Embryonic facial prominence (tissue), 1 donor: ENCODE measurements at regions not wholly inside any gene's neighbourhood (a gene's known extent, or its start where the extent isn't known, plus 50 kb on each side); places are given as distances from the start of the nearest gene placed in this dataset.
"Not testable (repeated sequence)": the region's sequence is repeated elsewhere in the genome, so short reads cannot be mapped to it uniquely, and the experiment has no call there.

Source experiments
- DNase-seq: peaks from one replicate; pipeline ENCODE4 v3.0.0-alpha.2; 2016; ENCODE audit errors: extremely low spot score

DNA sequence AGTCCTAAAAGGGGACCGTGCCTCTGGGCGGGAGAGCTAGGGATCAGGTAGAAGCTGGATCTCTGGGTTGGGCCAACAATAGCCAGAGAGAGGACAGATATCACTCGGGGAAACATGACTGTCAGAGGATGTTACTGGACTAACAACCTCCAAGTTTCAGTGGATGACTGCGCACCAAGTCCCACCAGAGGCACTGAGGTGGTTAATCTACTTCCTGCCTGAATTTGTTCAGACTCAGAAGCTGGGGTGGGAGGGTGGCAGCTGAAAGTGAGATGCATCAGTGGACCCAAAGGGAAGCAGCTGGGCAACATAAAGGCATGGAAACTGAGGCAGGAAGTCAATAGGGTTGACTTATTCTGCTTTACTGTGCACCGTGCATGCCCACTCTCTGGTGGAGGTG, 130.1 kb upstream of the SLC44A1 start:
- no peak for DNase-seq

DNA sequence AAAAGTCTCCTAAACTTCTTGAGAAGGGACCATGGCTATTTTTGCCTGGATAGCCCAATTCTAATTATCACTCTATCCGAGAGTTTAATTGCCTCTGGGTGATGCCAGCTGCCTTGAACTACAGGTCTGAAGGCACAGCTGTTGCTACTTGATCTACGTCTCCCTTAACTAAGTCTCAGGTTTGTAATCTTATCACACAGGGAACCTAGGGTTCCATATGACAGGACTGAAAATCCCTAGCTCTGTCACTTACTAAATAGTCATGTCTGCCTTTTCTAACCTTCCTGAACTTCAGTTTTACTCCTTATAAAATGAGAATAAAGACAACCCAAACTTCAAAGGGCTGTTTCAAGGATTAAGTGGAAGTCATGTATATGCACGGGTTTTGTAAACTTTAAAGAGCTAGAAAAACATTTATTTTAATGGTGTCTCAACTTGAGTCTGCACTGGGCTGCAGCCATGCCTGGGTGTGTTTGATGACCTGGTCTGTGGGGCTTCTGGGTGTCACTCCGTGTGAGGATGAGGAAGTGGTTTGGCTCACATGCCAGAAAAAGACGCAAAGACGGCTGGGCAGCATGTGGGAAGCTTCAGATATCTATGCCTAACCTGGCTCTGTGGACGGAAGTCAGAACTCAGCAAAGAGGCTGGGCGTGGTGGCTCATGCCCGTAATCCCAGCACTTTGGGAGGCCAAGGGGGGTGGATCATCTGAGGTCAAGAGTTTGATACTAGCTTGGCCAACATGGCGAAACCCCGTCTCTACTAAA, 129.3 kb upstream of the SLC44A1 start:
- no peak for DNase-seq

DNA sequence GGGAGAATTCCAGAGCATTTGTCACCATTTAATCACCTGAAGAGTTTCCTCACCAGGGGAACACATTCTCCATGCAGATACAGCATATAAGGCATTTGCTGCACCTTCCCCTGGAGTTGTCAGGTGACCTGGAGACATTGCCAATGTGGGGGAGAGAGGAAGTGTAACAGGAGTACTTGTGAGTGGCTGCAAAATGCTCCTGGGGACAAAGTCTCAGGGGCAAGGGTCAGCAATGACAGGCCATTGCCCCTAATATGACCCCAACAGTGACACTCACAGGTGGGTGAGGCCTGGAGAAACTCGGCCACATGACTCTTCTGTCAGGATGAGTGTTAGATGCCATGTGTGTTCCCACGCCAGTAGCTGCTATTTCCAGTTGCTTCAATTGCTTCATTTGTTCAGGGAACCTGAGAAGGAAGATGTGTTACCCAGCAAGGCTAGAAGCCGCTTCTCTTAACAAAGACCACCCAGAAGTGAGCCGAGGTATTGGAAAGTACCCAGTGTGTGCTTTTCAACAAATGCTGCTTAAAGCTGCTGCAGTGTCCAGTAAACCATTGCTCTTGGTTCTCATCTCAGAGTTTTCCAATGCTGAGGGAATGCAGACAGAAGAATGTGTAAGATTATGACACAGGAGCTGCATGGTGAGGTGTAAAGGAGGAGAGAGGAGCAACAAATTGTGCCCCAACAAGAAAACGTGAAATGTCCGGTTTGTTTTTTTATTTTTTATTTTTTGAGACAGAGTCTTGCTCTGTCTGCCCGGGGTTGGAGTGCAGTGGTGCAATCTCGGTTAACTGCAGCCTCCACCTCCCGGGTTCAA, 128.2 kb upstream of the SLC44A1 start:
- no peak for DNase-seq

DNA sequence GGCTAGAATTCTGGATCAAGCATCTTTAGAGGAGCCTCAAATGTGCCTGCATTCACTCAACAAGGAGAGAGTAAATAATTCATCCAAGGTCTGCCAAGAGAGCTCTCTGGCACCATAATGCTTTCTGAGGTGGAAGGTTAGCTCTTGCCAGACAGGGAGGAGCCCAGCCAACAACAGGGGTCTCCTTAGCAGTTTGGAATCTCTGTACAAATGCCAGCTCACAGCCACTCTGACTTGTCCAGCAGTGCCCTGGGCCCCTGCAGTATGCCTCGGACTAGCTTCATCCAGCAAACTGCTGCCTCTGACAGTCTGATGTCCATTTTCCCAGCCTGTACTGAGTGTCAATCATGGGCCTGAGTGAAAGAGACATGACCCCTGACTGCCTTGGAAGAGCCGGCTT, 127.2 kb upstream of the SLC44A1 start:
- no peak for DNase-seq

DNA sequence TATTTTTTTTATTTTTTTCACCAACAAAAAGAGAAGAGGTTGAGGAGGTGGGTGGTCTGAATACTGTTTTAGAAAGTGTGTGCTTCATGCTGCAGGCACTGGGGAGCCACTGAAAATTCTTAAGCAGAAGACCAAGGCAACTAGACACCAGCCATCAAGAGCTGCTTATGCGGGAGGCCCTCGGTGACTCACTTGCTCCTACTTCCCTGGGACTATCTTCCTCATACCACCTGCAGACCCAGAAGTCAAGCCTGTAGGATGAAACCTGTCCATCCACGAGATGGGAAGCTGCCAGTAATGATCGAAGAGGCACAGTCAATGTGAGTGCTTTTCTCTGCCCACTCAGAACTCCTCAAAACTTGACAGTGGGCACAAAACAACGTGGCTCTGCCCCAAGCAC, 125.8 kb upstream of the SLC44A1 start:
- DNase-seq = no peak

DNA sequence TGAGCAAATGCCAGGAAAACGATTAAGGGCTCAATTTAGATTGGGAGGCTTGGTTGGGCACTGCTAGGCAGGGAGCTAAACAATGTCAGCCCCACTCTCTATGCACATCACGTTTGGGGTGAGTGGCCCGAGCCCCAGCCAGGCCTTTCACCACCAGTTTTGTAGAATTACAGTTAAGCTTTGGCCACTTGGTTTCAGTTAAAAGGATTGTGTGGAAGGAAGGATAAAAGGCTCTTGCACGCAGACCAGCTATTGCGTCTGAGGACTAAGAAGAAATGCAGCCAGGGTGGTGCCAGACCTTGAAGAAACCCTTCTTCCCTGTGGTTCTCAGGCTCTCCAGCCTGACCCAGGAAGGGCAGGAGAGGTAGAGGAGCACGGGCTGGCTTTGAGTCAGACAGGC, 125.3 kb upstream of the SLC44A1 start:
- DNase-seq = no peak

DNA sequence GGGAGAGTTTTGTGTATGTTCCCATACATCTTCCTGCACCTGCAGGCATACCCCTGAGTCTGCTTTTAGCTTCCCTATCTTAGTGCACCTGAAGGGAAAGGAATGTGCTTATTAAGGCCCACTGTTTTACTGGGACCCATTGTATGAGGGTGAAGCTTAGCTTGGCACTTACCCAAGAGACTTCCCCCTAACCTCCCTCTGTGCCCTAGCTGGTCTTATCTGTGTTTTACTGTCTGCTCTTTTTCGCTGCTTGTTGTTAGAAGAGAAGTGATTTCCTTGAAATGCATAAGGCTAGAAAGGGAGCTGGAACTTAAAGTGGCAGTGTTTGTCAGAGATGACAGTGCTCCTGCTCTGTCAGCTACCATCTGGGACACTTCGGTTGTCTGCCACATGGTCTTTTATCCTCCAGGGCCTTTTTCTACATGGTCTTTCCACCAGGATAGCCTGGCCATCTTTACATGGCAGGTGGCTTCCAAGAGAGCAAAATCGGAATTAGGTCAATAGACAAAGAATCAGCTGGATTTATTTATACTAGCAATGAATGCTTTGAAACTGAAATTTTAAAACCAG, 122.5 kb upstream of the SLC44A1 start:
- no peak for DNase-seq

DNA sequence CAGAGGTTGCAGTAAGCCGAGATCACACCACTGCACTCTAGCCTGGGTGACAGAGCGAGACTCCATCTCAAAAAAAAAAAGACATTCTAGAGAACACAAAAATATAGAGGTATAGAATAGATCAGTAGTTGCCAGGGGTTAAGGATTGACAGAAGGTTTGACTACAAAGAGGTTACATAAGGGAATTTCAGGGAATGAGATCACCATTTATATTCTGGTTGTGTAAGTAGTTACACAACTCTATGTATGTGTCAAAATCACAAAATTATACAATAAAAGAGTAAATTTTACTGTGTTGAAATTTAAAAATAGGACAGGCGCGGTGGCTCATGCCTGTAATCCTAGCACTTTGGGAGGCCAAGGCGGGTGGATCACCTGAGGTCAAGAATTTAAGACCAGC, 119.9 kb upstream of the SLC44A1 start:
- DNase-seq = not testable (repeated sequence)

DNA sequence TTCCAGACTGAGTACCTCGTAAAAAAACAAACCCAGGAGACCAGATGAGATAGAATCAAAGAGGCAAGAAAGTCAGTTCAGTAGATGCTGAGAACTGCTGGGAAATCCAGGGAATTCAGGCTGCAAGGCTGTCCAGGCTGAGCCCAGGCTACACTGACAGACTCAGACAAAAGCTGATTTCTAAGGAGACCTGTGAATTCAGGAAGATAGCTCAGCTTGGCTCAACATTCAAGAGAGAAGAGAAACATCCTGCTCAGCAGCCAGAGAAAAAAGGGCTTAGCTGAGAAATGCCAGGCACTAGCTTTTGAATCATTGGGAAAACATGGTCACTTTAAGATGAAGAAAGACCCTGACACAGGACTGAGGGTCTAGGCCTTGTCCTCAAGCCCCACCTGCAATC, 118.2 kb upstream of the SLC44A1 start:
- DNase-seq = no peak

DNA sequence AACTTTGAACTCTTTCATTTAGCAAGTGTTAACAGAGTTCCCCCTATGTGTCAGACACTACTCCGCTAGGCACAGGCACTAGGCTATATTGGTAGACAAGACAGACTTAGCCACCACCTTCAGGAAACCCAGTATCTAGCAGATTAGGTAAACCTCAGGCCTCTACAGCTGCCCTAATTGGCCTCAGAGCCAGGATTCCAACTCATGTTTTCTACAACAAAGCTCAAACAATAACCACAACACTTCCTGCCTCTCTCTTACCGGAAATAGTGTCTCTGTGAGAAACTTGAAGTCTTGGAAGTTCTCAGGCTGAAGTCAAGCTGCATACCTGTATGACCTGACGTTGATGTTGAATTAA, 116.6 kb upstream of the SLC44A1 start:
- DNase-seq = no peak

DNA sequence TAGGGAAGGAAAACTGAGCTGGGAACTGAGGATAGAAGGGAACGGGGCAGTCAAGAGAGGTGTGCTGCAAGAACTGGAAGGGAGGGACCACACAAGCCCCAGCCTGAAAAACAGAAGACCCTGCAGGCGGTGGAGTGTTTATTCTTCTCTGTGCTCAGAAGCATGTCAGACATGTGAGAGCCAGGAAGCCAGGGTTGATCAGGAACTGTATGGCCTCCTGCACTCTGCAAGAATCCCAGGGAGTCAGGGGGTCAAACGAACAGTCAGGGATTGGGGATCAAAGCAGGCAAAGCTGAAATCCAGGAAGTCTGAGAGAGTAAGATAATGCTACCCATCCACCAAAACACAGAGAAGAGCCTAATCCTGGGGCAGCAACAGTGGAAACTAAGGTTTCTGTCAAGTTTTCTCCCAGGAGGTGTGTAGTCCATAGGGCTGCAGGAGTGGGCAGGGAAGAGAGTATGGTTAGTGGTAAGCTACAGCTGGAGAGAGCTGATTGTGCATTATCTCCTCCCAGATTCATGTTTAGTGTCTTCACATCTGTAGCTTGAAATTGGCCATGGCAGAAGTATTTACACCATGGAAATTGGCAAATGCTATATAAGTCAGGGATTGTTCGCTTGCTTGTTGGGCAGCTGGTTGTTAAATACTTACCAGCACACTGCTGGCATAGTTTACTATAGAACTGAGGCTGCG, 115.4 kb upstream of the SLC44A1 start:
- no peak for DNase-seq

DNA sequence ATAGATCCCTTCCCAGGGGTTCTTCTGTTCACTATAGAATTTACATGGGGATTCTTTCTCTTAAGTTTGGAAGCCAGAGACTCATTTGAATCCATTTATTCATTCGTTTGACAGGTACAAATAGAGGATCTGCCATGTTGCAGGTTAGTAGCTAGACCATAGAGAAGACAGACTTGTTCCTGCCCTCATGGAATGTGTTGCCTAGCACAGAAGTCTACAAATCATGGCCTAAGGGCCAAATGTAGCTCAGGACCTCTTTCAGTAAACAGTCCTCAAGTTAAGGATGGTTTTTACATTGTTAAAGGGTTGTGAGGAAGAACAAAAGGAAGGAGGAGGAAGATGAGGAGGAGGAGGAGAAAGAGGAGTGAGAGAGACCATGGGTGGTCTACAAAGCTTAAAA, 114.7 kb upstream of the SLC44A1 start:
- DNase-seq = no peak

DNA sequence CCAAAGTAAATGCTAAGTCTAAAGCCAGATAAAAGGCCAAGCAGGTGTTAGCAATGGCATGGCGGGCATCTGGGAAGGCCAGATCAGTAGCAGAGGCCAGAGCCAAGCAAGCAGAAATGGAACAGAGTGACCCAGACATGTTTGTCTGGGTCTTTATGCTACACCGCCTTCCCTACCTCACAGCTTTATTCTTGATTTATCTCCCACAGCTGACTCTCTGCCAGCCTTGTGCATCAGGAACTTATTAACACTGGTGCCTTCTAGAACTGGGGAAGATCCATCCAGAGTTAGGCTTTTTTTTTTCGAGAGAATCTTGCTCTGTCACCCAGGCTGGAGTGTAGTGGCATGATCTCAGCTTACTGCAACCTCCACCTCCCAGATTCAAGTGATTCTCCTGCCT, 112.5 kb upstream of the SLC44A1 start:
- DNase-seq = no peak

DNA sequence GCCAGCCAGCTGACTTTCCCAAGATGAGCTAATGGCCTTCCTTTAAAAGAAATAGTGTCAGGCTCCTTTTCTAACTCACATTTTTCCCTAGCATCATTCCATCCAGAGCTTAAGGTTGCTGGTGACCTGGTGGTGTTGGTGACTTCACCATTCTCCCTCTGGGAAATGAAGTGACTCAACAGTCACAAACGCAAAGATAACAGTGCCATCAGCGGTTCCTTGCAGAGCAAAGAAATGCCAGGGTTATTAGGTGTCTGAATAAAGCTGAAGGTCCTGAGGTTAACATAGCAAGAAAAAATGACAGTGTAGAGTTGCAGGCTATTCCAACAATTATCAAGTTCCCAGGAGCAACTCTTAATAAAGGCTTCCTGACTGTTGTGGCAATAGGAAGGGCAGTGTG, 111.8 kb upstream of the SLC44A1 start:
- DNase-seq = no peak

DNA sequence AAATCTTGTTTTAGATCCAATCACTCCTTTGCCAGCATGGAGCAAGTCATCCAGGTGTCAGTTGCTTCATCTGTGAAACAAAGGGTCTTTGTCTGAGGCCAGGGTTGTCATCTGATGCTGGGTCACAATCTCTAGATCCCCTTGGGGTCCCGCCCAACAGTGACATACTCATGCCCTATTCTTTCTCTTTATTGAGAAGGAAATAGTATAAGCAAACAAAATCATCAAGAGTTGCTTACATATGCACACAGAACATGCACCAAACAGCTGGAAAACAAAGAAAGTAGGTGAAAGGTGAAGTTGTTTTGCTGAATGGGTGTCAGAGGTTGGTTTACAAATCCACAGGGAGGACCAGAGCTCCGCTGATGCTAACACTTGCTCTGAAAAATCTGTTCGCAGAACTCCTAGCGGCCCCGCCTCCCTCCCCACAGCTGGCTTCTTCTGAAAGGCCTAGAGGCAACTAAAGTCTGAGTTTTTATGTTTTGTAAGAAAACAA, 106.1 kb upstream of the SLC44A1 start:
- DNase-seq = no peak

DNA sequence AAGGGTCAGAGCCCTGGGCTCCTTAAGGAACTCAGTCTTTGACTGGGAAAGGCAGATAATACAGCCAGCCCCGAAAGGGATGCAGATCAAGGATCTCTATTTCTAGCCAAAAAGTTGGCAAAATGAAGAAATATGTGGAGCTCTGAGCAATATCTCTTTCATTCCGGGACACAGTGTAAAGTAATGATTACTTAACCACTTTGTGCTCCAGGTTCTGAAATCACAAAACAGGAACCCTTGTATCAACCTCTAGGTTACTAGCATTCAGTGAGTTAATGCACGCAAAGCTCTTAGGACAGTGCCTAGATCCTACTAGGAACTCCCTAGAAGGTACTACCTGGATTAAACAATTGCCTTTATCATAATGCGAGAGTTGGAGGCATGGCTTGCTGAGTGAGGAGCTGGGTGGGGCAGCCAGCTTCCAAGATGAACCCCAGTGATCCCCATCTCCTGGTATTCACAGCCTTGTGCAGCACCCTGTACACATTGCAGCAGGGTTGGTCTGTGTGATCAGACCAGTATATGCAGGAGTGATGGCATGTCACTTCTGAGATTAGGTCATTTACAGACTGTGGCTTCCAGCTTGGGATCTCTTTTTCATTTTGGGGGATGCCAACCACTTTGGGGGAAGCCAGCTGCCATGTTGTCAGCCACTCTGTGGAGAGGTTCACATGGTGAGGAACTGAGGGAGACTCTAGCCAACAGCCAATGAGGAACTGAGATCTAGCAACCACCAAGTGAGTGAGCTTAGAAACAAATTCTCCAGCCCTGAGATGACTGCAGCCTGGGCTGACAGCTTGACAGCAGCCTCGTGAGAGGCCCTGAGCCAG, 103.1 kb upstream of the SLC44A1 start:
- no peak for DNase-seq

DNA sequence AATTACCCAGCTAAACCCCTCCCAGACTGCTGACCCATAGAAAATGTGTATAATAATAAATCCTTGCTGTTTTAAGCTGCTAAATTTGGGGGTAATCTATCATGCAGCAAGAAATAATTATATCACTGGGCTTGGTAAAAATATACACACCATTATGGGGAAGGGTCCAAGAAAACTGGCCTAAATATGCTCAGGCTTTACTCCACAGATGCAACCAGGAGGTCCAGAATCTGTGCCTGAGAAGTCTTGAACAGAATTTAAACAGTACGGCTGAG, 102.5 kb upstream of the SLC44A1 start:
- no peak for DNase-seq

DNA sequence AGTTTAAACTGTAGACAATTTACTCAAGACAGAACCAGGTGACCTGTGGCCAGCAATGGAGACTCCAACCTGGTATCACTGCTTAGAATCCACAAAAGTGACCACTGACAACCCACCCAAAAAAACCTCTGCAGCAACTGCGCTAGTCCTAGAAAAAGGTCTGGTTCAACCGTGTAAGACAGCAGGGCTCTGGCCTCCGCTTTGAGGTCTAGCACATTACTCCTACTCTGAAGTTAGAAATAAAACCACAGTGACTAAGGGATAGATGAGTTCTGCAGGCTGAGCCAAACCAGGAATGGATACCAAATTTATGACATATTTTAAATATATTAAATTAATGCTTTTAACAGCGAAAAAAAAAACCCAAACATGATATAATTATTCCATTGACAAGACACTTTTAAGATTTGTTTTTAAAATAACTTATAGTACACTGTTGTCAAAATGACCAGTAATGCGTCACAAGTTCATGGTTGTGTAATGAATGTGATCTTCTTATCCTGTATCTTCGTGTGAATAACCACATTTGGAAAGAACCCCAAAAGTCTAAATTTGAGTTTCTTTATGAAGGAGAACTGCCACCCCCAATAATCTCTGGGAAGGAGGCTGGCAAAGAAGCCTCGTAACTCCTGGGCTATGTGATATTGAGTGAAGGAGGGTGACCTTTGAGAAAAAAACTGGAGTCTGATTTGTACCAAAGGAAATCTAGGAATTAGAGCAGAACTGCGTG, 101.9 kb upstream of the SLC44A1 start:
- DNase-seq = no peak

DNA sequence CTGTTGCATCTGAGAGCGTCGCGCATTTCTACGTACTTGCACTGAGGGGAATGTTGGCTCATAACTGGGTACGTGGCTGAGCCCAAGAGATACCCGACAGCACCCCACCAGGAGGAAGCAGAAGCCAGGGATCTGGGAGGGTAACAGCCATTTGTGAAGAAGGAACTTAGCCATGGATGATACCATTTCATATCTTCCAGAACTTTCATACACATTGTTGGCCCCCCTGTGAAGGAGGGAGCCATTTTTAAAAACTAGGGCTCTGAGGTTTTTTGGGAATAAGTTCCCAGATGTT, 101.4 kb upstream of the SLC44A1 start:
- DNase-seq = no peak

DNA sequence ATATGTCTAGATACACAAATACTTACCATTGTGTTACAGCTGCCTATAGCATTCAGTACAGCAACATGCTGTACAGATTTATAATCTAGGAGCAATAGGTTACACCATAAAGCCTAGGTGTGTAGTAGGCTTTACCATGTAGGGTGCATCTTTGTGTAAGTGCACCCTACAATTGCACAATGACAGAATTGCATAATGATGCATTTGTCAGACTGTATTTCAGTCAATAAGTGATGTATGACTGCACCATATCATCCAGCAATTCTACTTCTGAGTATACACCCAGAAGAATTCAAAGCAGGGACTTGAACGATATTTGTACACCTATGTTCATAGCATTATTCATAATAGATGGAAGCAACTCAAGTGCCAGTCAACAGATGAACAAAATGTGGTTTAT, 100.4 kb upstream of the SLC44A1 start:
- DNase-seq = no peak

DNA sequence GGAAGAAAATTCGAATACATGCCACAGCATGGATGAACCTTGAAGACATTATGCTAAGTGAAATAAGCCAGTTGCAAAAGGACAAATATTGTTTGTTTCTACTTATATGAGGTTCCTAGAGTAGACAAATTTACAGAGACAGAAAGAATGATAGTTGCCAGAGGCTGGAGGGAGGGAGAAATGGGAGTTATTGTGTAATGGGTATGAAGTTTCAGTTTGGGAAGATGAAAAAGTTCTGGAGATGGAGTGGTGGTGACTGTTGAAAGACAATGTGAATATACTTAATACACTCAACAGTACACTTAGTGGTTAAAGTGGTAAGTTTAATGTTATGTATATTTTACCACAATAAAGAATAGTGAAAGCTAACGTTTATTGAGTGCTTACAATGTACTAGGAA, 99.6 kb upstream of the SLC44A1 start:
- DNase-seq = no peak
